ENCODE measurements at regions not wholly inside any gene's neighbourhood (a gene's known extent, or its start where the extent isn't known, plus 50 kb on each side); places are given as distances from the start of the nearest gene placed in this dataset.

- H3K27me3 ChIP-seq: no peaks in the 10 kb centered on the region
- no peak overlapping the region for H3K9ac ChIP-seq (ENCODE audit: low read depth in 2 of 2, low read length in 2 of 2)
- no peak for TF ChIP-seq CTCF (IDR thresholded peaks at IDR 0.05)
- H3K27ac ChIP-seq: no peak overlapping the region
- no peak for DNase-seq
- no peaks in the 10 kb centered on the region for H3K9me3 ChIP-seq
- no peaks in the 10 kb centered on the region for H3K36me3 ChIP-seq
- intact Hi-C loops (cut with DNase I): no loop called here
- no peaks in the 10 kb centered on the region for H3K4me1 ChIP-seq
- no peak overlapping the region for H3K4me3 ChIP-seq
Observed at GRCh38 chr14:62381311-62382070, 619.3 kb downstream of the SNAPC1 start.

- no peak for TF ChIP-seq CTCF (IDR thresholded peaks at IDR 0.05)
- no peak for DNase-seq
- Histone ChIP-seq H3K36me3 (no peaks in the 10 kb centered on the region), H3K27me3 (no peaks in the 10 kb centered on the region), H3K9me3 (no peaks in the 10 kb centered on the region), H3K4me1 (no peaks in the 10 kb centered on the region), H3K4me3 (no peak overlapping the region), H3K27ac (no peak overlapping the region), H3K9ac (ENCODE audit: low read depth in 2 of 2, low read length in 2 of 2) (no peak overlapping the region)
- intact Hi-C loops (cut with DNase I): no loop called here
Observed at GRCh38 chr14:62409169-62409568, 636.1 kb downstream of the KCNH5 start.

- no peak for DNase-seq
- Histone ChIP-seq H3K9ac (ENCODE audit: low read depth in 2 of 2, low read length in 2 of 2) (no peak overlapping the region), H3K4me3 (no peak overlapping the region), H3K36me3 (no peaks in the 10 kb centered on the region), H3K4me1 (no peaks in the 10 kb centered on the region), H3K9me3 (no peaks in the 10 kb centered on the region), H3K27ac (no peak overlapping the region), H3K27me3 (no peaks in the 10 kb centered on the region)
- intact Hi-C loops (cut with DNase I): no loop called here
- no peak for TF ChIP-seq CTCF (IDR thresholded peaks at IDR 0.05)
Observed at GRCh38 chr14:62409626-62410300, 635.5 kb downstream of the KCNH5 start.

- intact Hi-C loops (cut with DNase I): no loop called here
- no peak for DNase-seq
Observed at GRCh38 chr14:62420847-62421246, 624.4 kb downstream of the KCNH5 start.

More at GRCh38 chr14:62420847-62421246, 624.4 kb downstream of the KCNH5 start:
- H3K9ac ChIP-seq (ENCODE audit: low read depth in 2 of 2, low read length in 2 of 2): no peak overlapping the region
- H3K36me3 ChIP-seq: no peaks in the 10 kb centered on the region
- no peak overlapping the region for H3K4me3 ChIP-seq
- no peak overlapping the region for H3K27ac ChIP-seq
- no peaks in the 10 kb centered on the region for H3K4me1 ChIP-seq
- no peak for TF ChIP-seq CTCF (IDR thresholded peaks at IDR 0.05)
- no peaks in the 10 kb centered on the region for H3K27me3 ChIP-seq
- no peaks in the 10 kb centered on the region for H3K9me3 ChIP-seq
